GM21737 (cell line): ENCODE measurements at regions not wholly inside any gene's neighbourhood (a gene's known extent, or its start where the extent isn't known, plus 50 kb on each side); places are given as distances from the start of the nearest gene placed in this dataset.
"Not testable (repeated sequence)": the region's sequence is repeated elsewhere in the genome, so short reads cannot be mapped to it uniquely, and the experiment has no call there.

Experiments used
- ATAC-seq: cut with Tn5 transposase; IDR thresholded peaks from one replicate; pipeline ENCODE4 v1.9.1; 2021; ENCODE audit warnings: mild to moderate bottlenecking, moderate library complexity; ENCODE audit not compliant: unreplicated experiment

- no peak for ATAC-seq
These were observed 494.1 kb upstream of the DPH6 start for GRCh38 chr15:36039996-36040572.

GRCh38 chr15:36047018-36047716 is 501.2 kb upstream of the DPH6 start:
- ATAC-seq = not testable (repeated sequence)

GRCh38 chr15:36050899-36051298 is 504.9 kb upstream of the DPH6 start:
- ATAC-seq = no peak

- not testable (repeated sequence) for ATAC-seq
These were observed 506.7 kb upstream of the DPH6 start for GRCh38 chr15:36052641-36053040.

GRCh38 chr15:36053746-36054145 is 507.8 kb upstream of the DPH6 start:
- no peak for ATAC-seq

- no peak for ATAC-seq
These were observed 513.6 kb upstream of the DPH6 start for GRCh38 chr15:36059596-36059995.

GRCh38 chr15:36062357-36062756 is 516.4 kb upstream of the DPH6 start:
- no peak for ATAC-seq

GRCh38 chr15:36066757-36067156 is 512.7 kb upstream of the CDIN1 start:
- ATAC-seq = no peak

- ATAC-seq = no peak
These were observed 511.7 kb upstream of the CDIN1 start for GRCh38 chr15:36067483-36068274.

GRCh38 chr15:36075333-36075732 is 504.1 kb upstream of the CDIN1 start:
- ATAC-seq = no peak

GRCh38 chr15:36079021-36079420 is 500.4 kb upstream of the CDIN1 start:
- no peak for ATAC-seq

GRCh38 chr15:36080759-36081158 is 498.7 kb upstream of the CDIN1 start:
- ATAC-seq = no peak

- ATAC-seq = no peak
These were observed 489.0 kb upstream of the CDIN1 start for GRCh38 chr15:36090286-36090946.

GRCh38 chr15:36106640-36107335 is 472.6 kb upstream of the CDIN1 start:
- ATAC-seq = no peak

- ATAC-seq = no peak
These were observed 470.9 kb upstream of the CDIN1 start for GRCh38 chr15:36108541-36108940.

- no peak for ATAC-seq
These were observed 469.3 kb upstream of the CDIN1 start for GRCh38 chr15:36109943-36110658.

GRCh38 chr15:36110659-36110993 is 468.8 kb upstream of the CDIN1 start:
- ATAC-seq = no peak

GRCh38 chr15:36117296-36117787 is 462.1 kb upstream of the CDIN1 start:
- no peak for ATAC-seq

GRCh38 chr15:36126194-36126593 is 453.2 kb upstream of the CDIN1 start:
- ATAC-seq = no peak

GRCh38 chr15:36130641-36131310 is 448.6 kb upstream of the CDIN1 start:
- ATAC-seq = no peak
